HEK293 (cell line): ENCODE measurements at regions not wholly inside any gene's neighbourhood (a gene's known extent, or its start where the extent isn't known, plus 50 kb on each side); places are given as distances from the start of the nearest gene placed in this dataset.

Source experiments
- CTCF ChIP-seq: fragments of 450-650 bp; formaldehyde crosslinking; IDR thresholded peaks from 2 replicates; pipeline ENCODE4 v1.5.1; 2016; ENCODE audit warnings: missing biosample characterization, missing genetic modification characterization
- REST ChIP-seq: fragments of 450-650 bp; formaldehyde crosslinking; IDR thresholded peaks from 2 replicates; pipeline ENCODE4 v1.5.1; 2016; ENCODE audit warnings: missing biosample characterization, missing genetic modification characterization
- ZNF121 ChIP-seq: fragments of 450-650 bp; formaldehyde crosslinking; IDR thresholded peaks from 2 replicates; pipeline ENCODE4 v1.5.1; 2016; ENCODE audit warnings: missing biosample characterization, missing genetic modification characterization
- ZNF202 ChIP-seq: fragments of 450-650 bp; formaldehyde crosslinking; IDR thresholded peaks from 2 replicates; pipeline ENCODE4 v1.5.1; 2016; ENCODE audit warnings: missing biosample characterization, missing genetic modification characterization, borderline replicate concordance
- ZNF211 ChIP-seq: fragments of 450-650 bp; formaldehyde crosslinking; IDR thresholded peaks from 2 replicates; pipeline ENCODE4 v1.5.1; 2016; ENCODE audit warnings: low read depth, missing biosample characterization, missing genetic modification characterization
- ZNF311 ChIP-seq: fragments of 450-650 bp; formaldehyde crosslinking; IDR thresholded peaks from 2 replicates; pipeline ENCODE4 v1.5.1; 2017; ENCODE audit warnings: missing biosample characterization, missing genetic modification characterization, borderline replicate concordance
- ZNF335 ChIP-seq: fragments of 450-650 bp; formaldehyde crosslinking; conservative IDR thresholded peaks from 2 replicates; pipeline ENCODE4 v1.5.1; 2016; ENCODE audit warnings: missing biosample characterization, missing genetic modification characterization
- ZNF747 ChIP-seq: fragments of 450-650 bp; formaldehyde crosslinking; IDR thresholded peaks from 2 replicates; pipeline ENCODE4 v1.5.1; 2016; ENCODE audit warnings: missing biosample characterization, missing genetic modification characterization
- ZNF837 ChIP-seq: fragments of 450-650 bp; formaldehyde crosslinking; IDR thresholded peaks from 2 replicates; pipeline ENCODE4 v1.5.1; 2016; ENCODE audit warnings: missing biosample characterization, missing genetic modification characterization
- TF ChIP-seq, protein P1 (sequence below): fragments of 450-650 bp; formaldehyde crosslinking; IDR thresholded peaks from 2 replicates; pipeline ENCODE4 v1.5.1; 2016; ENCODE audit warnings: missing biosample characterization, missing genetic modification characterization
- TF ChIP-seq, protein P2 (sequence below): fragments of 450-650 bp; formaldehyde crosslinking; IDR thresholded peaks from 2 replicates; pipeline ENCODE4 v1.5.1; 2017; ENCODE audit warnings: missing biosample characterization, mild to moderate bottlenecking, missing genetic modification characterization, moderate library complexity
- TF ChIP-seq, protein P3 (sequence below): fragments of 450-650 bp; formaldehyde crosslinking; IDR thresholded peaks from 2 replicates; pipeline ENCODE4 v1.5.1; 2016; ENCODE audit warnings: missing biosample characterization, missing genetic modification characterization

GRCh38 chr7:85483177-85483576 is 296.3 kb upstream of the SEMA3D start:
- TF ChIP-seq, protein P1, sequence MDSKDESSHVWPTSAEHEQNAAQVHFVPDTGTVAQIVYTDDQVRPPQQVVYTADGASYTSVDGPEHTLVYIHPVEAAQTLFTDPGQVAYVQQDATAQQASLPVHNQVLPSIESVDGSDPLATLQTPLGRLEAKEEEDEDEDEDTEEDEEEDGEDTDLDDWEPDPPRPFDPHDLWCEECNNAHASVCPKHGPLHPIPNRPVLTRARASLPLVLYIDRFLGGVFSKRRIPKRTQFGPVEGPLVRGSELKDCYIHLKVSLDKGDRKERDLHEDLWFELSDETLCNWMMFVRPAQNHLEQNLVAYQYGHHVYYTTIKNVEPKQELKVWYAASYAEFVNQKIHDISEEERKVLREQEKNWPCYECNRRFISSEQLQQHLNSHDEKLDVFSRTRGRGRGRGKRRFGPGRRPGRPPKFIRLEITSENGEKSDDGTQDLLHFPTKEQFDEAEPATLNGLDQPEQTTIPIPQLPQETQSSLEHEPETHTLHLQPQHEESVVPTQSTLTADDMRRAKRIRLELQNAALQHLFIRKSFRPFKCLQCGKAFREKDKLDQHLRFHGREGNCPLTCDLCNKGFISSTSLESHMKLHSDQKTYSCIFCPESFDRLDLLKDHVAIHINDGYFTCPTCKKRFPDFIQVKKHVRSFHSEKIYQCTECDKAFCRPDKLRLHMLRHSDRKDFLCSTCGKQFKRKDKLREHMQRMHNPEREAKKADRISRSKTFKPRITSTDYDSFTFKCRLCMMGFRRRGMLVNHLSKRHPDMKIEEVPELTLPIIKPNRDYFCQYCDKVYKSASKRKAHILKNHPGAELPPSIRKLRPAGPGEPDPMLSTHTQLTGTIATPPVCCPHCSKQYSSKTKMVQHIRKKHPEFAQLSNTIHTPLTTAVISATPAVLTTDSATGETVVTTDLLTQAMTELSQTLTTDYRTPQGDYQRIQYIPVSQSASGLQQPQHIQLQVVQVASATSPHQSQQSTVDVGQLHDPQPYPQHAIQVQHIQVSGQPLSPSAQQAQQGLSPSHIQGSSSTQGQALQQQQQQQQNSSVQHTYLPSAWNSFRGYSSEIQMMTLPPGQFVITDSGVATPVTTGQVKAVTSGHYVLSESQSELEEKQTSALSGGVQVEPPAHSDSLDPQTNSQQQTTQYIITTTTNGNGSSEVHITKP (tag by site-specific recombination) = no peak
- TF ChIP-seq ZNF747 (tag by site-specific recombination) (no peak), ZNF202 (tag by site-specific recombination) (no peak), ZNF211 (no peak), ZNF311 (tag by site-specific recombination) (no peak), CTCF (tag by site-specific recombination) (no peak), REST (no peak), ZNF335 (no peak), ZNF837 (no peak), ZNF121 (no peak)
- TF ChIP-seq, protein P2, sequence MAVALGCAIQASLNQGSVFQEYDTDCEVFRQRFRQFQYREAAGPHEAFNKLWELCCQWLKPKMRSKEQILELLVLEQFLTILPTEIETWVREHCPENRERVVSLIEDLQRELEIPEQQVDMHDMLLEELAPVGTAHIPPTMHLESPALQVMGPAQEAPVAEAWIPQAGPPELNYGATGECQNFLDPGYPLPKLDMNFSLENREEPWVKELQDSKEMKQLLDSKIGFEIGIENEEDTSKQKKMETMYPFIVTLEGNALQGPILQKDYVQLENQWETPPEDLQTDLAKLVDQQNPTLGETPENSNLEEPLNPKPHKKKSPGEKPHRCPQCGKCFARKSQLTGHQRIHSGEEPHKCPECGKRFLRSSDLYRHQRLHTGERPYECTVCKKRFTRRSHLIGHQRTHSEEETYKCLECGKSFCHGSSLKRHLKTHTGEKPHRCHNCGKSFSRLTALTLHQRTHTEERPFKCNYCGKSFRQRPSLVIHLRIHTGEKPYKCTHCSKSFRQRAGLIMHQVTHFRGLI (tag by site-specific recombination) = no peak
- TF ChIP-seq, protein P3, sequence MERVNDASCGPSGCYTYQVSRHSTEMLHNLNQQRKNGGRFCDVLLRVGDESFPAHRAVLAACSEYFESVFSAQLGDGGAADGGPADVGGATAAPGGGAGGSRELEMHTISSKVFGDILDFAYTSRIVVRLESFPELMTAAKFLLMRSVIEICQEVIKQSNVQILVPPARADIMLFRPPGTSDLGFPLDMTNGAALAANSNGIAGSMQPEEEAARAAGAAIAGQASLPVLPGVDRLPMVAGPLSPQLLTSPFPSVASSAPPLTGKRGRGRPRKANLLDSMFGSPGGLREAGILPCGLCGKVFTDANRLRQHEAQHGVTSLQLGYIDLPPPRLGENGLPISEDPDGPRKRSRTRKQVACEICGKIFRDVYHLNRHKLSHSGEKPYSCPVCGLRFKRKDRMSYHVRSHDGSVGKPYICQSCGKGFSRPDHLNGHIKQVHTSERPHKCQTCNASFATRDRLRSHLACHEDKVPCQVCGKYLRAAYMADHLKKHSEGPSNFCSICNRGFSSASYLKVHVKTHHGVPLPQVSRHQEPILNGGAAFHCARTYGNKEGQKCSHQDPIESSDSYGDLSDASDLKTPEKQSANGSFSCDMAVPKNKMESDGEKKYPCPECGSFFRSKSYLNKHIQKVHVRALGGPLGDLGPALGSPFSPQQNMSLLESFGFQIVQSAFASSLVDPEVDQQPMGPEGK (tag by site-specific recombination) = no peak
